ENCODE measurements at regions not wholly inside any gene's neighbourhood (a gene's known extent, or its start where the extent isn't known, plus 50 kb on each side); places are given as distances from the start of the nearest gene placed in this dataset.

GRCh38 chr17:5962371-5962770 is 107.8 kb upstream of the WSCD1 start:
- TF ChIP-seq, protein P1, sequence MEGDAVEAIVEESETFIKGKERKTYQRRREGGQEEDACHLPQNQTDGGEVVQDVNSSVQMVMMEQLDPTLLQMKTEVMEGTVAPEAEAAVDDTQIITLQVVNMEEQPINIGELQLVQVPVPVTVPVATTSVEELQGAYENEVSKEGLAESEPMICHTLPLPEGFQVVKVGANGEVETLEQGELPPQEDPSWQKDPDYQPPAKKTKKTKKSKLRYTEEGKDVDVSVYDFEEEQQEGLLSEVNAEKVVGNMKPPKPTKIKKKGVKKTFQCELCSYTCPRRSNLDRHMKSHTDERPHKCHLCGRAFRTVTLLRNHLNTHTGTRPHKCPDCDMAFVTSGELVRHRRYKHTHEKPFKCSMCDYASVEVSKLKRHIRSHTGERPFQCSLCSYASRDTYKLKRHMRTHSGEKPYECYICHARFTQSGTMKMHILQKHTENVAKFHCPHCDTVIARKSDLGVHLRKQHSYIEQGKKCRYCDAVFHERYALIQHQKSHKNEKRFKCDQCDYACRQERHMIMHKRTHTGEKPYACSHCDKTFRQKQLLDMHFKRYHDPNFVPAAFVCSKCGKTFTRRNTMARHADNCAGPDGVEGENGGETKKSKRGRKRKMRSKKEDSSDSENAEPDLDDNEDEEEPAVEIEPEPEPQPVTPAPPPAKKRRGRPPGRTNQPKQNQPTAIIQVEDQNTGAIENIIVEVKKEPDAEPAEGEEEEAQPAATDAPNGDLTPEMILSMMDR (conservative IDR thresholded peaks at IDR 0.05; ENCODE audit: low read depth, low read length), result no peak
- no peak for DNase-seq (ENCODE audit: low read depth)
- H3K4me3 ChIP-seq (ENCODE audit: low read depth, low read length), result no peak overlapping the region

DNA sequence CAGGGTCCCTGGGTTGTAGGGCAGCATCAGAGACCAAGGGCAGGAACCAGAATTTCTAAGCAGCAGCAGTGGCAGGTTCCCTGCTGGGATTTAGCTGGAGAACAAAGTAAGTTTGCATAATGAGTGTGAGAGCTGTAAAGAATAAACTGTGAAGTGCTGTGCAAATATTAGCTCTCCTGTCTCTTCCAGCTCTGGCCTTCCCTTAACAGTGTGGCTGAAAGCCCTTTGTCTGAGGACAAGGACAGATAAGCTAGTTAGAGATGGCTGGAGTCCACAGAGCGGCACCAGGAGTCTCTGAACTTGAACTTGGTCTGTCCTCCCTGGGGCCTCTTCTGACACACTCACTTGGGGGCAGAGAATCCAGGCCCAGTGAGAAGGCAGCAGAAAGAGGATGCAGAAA is 98.2 kb upstream of the WSCD1 start:
- no peak for DNase-seq (ENCODE audit: low read depth)
- TF ChIP-seq, protein P1 (conservative IDR thresholded peaks at IDR 0.05; ENCODE audit: low read depth, low read length), result no peak

DNA sequence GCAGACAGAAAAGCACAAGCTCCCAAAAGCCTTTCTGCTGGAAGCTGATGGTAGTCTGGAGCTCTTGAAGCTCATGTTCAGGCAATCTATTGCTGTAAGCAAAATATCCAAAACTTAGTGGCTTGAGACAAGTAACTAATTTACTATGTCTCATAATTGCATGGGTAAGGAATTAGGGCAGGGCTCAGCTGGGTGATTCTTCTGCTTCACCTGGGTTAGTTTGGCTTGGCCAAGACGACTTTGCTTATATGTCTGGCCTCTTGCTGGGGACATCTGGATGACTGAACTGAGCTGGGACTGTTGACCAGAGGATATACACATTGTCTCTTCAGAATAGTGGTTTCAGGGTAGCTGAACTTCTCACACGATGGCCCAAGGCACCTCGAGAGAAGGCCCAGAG is 96.8 kb upstream of the WSCD1 start:
- DNase-seq (ENCODE audit: low read depth), result no peak
- TF ChIP-seq, protein P1 (conservative IDR thresholded peaks at IDR 0.05; ENCODE audit: low read depth, low read length), result no peak
- no peak overlapping the region for H3K4me3 ChIP-seq (ENCODE audit: low read depth, low read length)

More for the DNA sequence above, 98.2 kb upstream of the WSCD1 start:
- H3K4me3 ChIP-seq (ENCODE audit: low read depth, low read length), result no peak overlapping the region

DNA sequence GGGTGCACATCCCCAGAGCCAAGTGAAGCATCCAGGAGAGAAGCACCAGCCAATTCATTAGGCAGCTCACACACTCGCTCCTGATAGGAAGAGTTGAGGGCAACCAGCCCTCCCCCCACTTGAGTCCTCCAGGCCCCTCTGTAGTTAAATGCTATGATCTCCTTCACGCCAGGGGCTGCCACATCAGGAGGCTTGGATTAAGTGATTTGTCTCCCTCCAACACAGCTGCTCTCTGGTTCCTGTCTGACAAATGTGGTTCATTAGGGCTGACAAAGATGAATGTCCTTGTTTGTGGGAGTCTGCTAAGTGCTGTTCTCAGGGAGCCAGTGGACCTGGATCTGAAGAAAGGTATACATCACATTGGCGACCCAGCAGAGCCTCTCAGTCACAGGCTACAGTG is 94.5 kb upstream of the WSCD1 start:
- DNase-seq (ENCODE audit: low read depth), result no peak
- TF ChIP-seq, protein P1 (conservative IDR thresholded peaks at IDR 0.05; ENCODE audit: low read depth, low read length), result no peak

DNA sequence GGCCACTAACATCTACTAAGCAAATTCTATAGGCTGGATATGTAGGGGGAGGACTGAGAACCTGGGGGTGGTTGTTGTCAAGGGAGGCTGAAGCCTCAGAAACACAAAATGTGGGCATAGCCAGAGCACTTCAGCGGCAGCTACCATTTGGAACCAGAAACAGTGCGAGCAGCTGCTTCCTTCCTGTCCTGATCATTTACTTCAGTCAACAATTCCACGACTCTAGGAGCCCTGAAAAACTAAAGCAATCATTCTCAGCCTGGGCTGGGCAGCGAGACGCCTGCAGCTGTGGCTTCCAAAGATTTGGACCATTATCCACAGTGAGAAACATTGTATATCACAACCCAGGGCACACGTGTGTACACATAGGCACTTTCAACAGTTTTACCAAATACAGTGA is 93.9 kb upstream of the WSCD1 start:
- no peak overlapping the region for H3K4me3 ChIP-seq (ENCODE audit: low read depth, low read length)
- DNase-seq (ENCODE audit: low read depth), result no peak
- TF ChIP-seq, protein P1 (conservative IDR thresholded peaks at IDR 0.05; ENCODE audit: low read depth, low read length), result no peak

More for the DNA sequence above, 94.5 kb upstream of the WSCD1 start:
- no peak overlapping the region for H3K4me3 ChIP-seq (ENCODE audit: low read depth, low read length)

- TF ChIP-seq, protein P1 (conservative IDR thresholded peaks at IDR 0.05; ENCODE audit: low read depth, low read length), result no peak
- H3K4me3 ChIP-seq (ENCODE audit: low read depth, low read length), result no peak overlapping the region
- DNase-seq (ENCODE audit: low read depth), result no peak
These were observed 91.7 kb upstream of the WSCD1 start for GRCh38 chr17:5978496-5978895.

GRCh38 chr17:5980941-5981340 is 89.2 kb upstream of the WSCD1 start:
- no peak overlapping the region for H3K4me3 ChIP-seq (ENCODE audit: low read depth, low read length)
- no peak for DNase-seq (ENCODE audit: low read depth)
- TF ChIP-seq, protein P1 (conservative IDR thresholded peaks at IDR 0.05; ENCODE audit: low read depth, low read length), result no peak

Measured in epithelial cell of proximal tubule (primary cell).